ENCODE measurements at regions not wholly inside any gene's neighbourhood (a gene's known extent, or its start where the extent isn't known, plus 50 kb on each side); places are given as distances from the start of the nearest gene placed in this dataset.

GRCh38 chr7:145557805-145558204 is 558.8 kb upstream of the CNTNAP2 start:
- Histone ChIP-seq H4K20me1 (ENCODE audit: control insufficient read depth, insufficient read depth) (no peaks in the 10 kb centered on the region), H2AFZ (ENCODE audit: control insufficient read depth, low read depth, low read length) (no peak overlapping the region), H3K4me3 (no peak overlapping the region), H3K27me3 (replicated peaks in 1 of 2; ENCODE audit: control insufficient read depth in 2 of 2, insufficient read depth in 2 of 2, low read length in 1 of 2) (no peaks in the 10 kb centered on the region), H3K4me2 (ENCODE audit: control insufficient read depth, insufficient read depth) (no peak overlapping the region), H3K27ac (ENCODE audit: control insufficient read depth, insufficient read depth) (no peak overlapping the region), H3K9ac (ENCODE audit: control insufficient read depth, insufficient read depth, low read length) (no peak overlapping the region), H3K79me2 (ENCODE audit: control insufficient read depth, insufficient read depth, low read length) (no peaks in the 10 kb centered on the region), H3K36me3 (ENCODE audit: control insufficient read depth in 2 of 2, insufficient read depth in 2 of 2, low read length in 1 of 2) (no peaks in the 10 kb centered on the region), H3K4me1 (ENCODE audit: control insufficient read depth, insufficient read depth, low read length) (no peaks in the 10 kb centered on the region), H3K9me3 (replicated peaks; ENCODE audit: control insufficient read depth, insufficient read depth, low read length) (no peaks in the 10 kb centered on the region)
- RAD21 ChIA-PET (ENCODE audit: unreplicated experiment) = no interaction called here
- CTCF ChIA-PET = no interaction called here
- in situ Hi-C loops (cut with MboI) (no loop called here), intact Hi-C loops (cut with micrococcal nuclease; ENCODE audit: unreplicated experiment) (no loop called here)
- POLR2A ChIA-PET = no interaction called here
- FAIRE-seq = no peak
- 2% methylated on average over 3 of the region's 3 CpGs for WGBS (ENCODE audit: insufficient coverage, insufficient replicate concordance, low lambda C conversion rate, missing lambda C conversion rate)
- SMC1A ChIA-PET (ENCODE audit: uncharacterized antibody, unreplicated experiment) = interaction anchor here (0.7 kb wide), 1 partner anchor 192 kb away, joined by 3 read pairs; no protein-coding TSS in a partner anchor
- ATAC-seq = no peak
- no TSS peak for BruUV-seq (replicated peaks)
- no peak for DNase-seq (ENCODE audit: low read depth, low spot score)
- TF ChIP-seq MTA3 (IDR thresholded peaks at IDR 0.05; ENCODE audit: borderline replicate concordance, low read length) (no peak), YY1 (IDR thresholded peaks at IDR 0.05; ENCODE audit: low read depth, low read length) (no peak), RAD21 (IDR thresholded peaks at IDR 0.05; ENCODE audit: insufficient read depth, low read depth, low read length) (no peak), NRF1 (conservative IDR thresholded peaks at IDR 0.05; ENCODE audit: low read depth, low read length) (no peak), HDAC6 (IDR thresholded peaks at IDR 0.05; ENCODE audit: unreplicated experiment) (no peak), IRF4 (IDR thresholded peaks at IDR 0.05; ENCODE audit: low read depth, low read length) (no peak), BMI1 (IDR thresholded peaks at IDR 0.05; ENCODE audit: borderline replicate concordance) (no peak), NBN (IDR thresholded peaks at IDR 0.05) (no peak), ATF2 (IDR thresholded peaks at IDR 0.05; ENCODE audit: low read length) (no peak), EED (IDR thresholded peaks at IDR 0.05; ENCODE audit: low read depth) (no peak), CBFB (IDR thresholded peaks at IDR 0.05; ENCODE audit: low read depth) (no peak)
- TF ChIP-seq, protein P1, sequence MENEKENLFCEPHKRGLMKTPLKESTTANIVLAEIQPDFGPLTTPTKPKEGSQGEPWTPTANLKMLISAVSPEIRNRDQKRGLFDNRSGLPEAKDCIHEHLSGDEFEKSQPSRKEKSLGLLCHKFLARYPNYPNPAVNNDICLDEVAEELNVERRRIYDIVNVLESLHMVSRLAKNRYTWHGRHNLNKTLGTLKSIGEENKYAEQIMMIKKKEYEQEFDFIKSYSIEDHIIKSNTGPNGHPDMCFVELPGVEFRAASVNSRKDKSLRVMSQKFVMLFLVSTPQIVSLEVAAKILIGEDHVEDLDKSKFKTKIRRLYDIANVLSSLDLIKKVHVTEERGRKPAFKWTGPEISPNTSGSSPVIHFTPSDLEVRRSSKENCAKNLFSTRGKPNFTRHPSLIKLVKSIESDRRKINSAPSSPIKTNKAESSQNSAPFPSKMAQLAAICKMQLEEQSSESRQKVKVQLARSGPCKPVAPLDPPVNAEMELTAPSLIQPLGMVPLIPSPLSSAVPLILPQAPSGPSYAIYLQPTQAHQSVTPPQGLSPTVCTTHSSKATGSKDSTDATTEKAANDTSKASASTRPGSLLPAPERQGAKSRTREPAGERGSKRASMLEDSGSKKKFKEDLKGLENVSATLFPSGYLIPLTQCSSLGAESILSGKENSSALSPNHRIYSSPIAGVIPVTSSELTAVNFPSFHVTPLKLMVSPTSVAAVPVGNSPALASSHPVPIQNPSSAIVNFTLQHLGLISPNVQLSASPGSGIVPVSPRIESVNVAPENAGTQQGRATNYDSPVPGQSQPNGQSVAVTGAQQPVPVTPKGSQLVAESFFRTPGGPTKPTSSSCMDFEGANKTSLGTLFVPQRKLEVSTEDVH (IDR thresholded peaks at IDR 0.05; ENCODE audit: low read depth, partially characterized antibody) = no peak
- TF ChIP-seq, protein P2, sequence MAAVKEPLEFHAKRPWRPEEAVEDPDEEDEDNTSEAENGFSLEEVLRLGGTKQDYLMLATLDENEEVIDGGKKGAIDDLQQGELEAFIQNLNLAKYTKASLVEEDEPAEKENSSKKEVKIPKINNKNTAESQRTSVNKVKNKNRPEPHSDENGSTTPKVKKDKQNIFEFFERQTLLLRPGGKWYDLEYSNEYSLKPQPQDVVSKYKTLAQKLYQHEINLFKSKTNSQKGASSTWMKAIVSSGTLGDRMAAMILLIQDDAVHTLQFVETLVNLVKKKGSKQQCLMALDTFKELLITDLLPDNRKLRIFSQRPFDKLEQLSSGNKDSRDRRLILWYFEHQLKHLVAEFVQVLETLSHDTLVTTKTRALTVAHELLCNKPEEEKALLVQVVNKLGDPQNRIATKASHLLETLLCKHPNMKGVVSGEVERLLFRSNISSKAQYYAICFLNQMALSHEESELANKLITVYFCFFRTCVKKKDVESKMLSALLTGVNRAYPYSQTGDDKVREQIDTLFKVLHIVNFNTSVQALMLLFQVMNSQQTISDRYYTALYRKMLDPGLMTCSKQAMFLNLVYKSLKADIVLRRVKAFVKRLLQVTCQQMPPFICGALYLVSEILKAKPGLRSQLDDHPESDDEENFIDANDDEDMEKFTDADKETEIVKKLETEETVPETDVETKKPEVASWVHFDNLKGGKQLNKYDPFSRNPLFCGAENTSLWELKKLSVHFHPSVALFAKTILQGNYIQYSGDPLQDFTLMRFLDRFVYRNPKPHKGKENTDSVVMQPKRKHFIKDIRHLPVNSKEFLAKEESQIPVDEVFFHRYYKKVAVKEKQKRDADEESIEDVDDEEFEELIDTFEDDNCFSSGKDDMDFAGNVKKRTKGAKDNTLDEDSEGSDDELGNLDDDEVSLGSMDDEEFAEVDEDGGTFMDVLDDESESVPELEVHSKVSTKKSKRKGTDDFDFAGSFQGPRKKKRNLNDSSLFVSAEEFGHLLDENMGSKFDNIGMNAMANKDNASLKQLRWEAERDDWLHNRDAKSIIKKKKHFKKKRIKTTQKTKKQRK (IDR thresholded peaks at IDR 0.05; ENCODE audit: low read depth, low read length) = no peak
